Spinal cord (tissue), 9 donors: ENCODE measurements at regions not wholly inside any gene's neighbourhood (a gene's known extent, or its start where the extent isn't known, plus 50 kb on each side); places are given as distances from the start of the nearest gene placed in this dataset.
A peak's percentile ranks its signal among the peaks of the same experiment; 100 is the strongest.

Source experiments
- DNase-seq, 6 donors: peaks; one replicate each; pipeline versions ENCODE4 v3.0.0 to v3.0.0-alpha.2; 2013 to 2015; ENCODE audit warnings: low spot score in 6 of 6, low read depth in 4 of 6
- H3K27ac ChIP-seq: one replicate; pipeline ENCODE4 v1.5.1; 2013; ENCODE audit warnings: low read depth, low read length, control low read depth
- H3K27me3 ChIP-seq: one replicate; pipeline ENCODE4 v1.6.1; 2013; ENCODE audit warnings: low read length; ENCODE audit not compliant: control insufficient read depth, insufficient read depth
- H3K36me3 ChIP-seq: one replicate; pipeline ENCODE4 v1.6.1; 2013; ENCODE audit warnings: low read length; ENCODE audit not compliant: control insufficient read depth, insufficient read depth
- H3K4me1 ChIP-seq: one replicate; pipeline ENCODE4 v1.6.1; 2013; ENCODE audit warnings: low read length; ENCODE audit not compliant: control insufficient read depth, insufficient read depth
- H3K4me3 ChIP-seq: one replicate; pipeline ENCODE4 v1.5.1; 2013; ENCODE audit warnings: low read depth, low read length, control low read depth
- H3K9me3 ChIP-seq: one replicate; pipeline ENCODE4 v1.6.1; 2013; ENCODE audit warnings: low read length; ENCODE audit not compliant: control insufficient read depth, insufficient read depth
- WGBS: methylation state at CpG from one replicate; pipeline ENCODE4 v1.1.5; 2013; ENCODE audit warnings: missing lambda C conversion rate; ENCODE audit not compliant: insufficient coverage; 5-methylcytosine and 5-hydroxymethylcytosine counted together
- donor health status: healthy.

- Histone ChIP-seq H3K36me3 (no peaks in the 10 kb centered on the region), H3K27ac (no peak overlapping the region), H3K4me1 (no peaks in the 10 kb centered on the region), H3K9me3 (no peaks in the 10 kb centered on the region), H3K4me3 (no peak overlapping the region), H3K27me3 (no peaks in the 10 kb centered on the region)
- WGBS: 68% methylated on average over 2 of the region's 2 CpGs
- peak in 1 of 6 donors; percentile 25 for DNase-seq
These were observed 102.4 kb upstream of the SERTM1 start for GRCh38 chr13:36571444-36571843.

DNA sequence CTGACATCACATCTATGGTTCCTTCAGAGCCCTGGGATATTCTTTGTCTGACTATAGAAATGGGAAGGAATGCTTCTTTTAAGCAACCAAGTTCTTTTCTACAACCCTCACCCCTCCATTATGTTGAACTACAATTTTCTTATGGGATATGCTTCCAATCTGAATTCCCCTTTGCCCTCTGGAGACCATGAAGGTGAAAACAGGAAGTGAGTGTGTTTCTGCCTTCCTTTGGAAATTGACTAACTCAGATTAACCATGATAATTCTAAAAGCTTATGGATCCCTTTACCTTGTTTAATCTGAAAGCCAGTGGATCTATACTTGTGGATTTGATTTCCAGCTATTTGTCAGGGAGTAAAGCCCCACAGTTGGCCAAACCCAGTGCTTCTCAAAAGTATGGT is 90.8 kb upstream of the SERTM1 start:
- Histone ChIP-seq H3K27me3 (no peaks in the 10 kb centered on the region), H3K4me3 (no peak overlapping the region), H3K27ac (no peak overlapping the region), H3K4me1 (no peaks in the 10 kb centered on the region), H3K36me3 (no peaks in the 10 kb centered on the region), H3K9me3 (no peaks in the 10 kb centered on the region)
- no peak for DNase-seq

- 87% methylated on average over 3 of the region's 3 CpGs for WGBS
These were observed 74.2 kb upstream of the SERTM1 start for GRCh38 chr13:36599641-36600040.

GRCh38 chr13:36601186-36601585 is 72.6 kb upstream of the SERTM1 start:
- no peak for DNase-seq
- Histone ChIP-seq H3K9me3 (no peaks in the 10 kb centered on the region), H3K4me1 (no peaks in the 10 kb centered on the region), H3K36me3 (no peaks in the 10 kb centered on the region), H3K27me3 (no peaks in the 10 kb centered on the region), H3K27ac (no peak overlapping the region), H3K4me3 (no peak overlapping the region)
- WGBS: no CpG with 5 or more reads among the region's 2 CpGs

More at GRCh38 chr13:36599641-36600040, 74.2 kb upstream of the SERTM1 start:
- Histone ChIP-seq H3K27ac (no peak overlapping the region), H3K36me3 (no peaks in the 10 kb centered on the region), H3K27me3 (no peaks in the 10 kb centered on the region), H3K4me3 (no peak overlapping the region), H3K4me1 (no peaks in the 10 kb centered on the region), H3K9me3 (no peaks in the 10 kb centered on the region)
- DNase-seq: no peak

GRCh38 chr13:36606060-36606459 is 67.8 kb upstream of the SERTM1 start:
- Histone ChIP-seq H3K36me3 (no peaks in the 10 kb centered on the region), H3K27ac (no peak overlapping the region)
- WGBS: no CpG with 5 or more reads among the region's 2 CpGs

GRCh38 chr13:36608474-36608873 is 65.3 kb upstream of the SERTM1 start:
- H3K36me3 ChIP-seq: no peaks in the 10 kb centered on the region
- H3K27me3 ChIP-seq: no peaks in the 10 kb centered on the region
- no peaks in the 10 kb centered on the region for H3K4me1 ChIP-seq
- no peak for DNase-seq
- 90% methylated on average over 2 of the region's 4 CpGs for WGBS
- H3K9me3 ChIP-seq: no peaks in the 10 kb centered on the region
- no peak overlapping the region for H3K27ac ChIP-seq
- no peak overlapping the region for H3K4me3 ChIP-seq

More at GRCh38 chr13:36606060-36606459, 67.8 kb upstream of the SERTM1 start:
- no peaks in the 10 kb centered on the region for H3K9me3 ChIP-seq
- H3K4me1 ChIP-seq: no peaks in the 10 kb centered on the region
- H3K4me3 ChIP-seq: no peak overlapping the region
- H3K27me3 ChIP-seq: no peaks in the 10 kb centered on the region
- DNase-seq: no peak

DNA sequence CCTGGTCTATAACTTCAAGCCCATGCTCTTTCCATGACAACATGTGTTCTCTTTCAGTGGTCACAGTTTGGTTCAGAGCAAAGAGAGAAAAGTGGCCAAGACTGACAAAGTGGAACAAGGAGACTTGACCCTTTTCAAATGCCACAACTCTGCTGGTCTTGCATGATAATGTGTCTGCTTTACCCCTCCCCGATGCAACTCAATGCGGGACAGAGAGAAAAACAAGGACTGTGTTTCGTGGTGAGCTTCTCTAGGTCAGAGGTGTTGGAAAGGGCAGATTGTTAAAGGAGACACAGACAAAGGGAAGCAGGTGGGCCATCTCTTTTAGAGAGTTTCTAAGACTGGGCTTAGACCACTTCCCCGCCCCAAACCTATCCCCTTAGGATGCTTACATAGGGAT is 61.6 kb upstream of the SERTM1 start:
- no peak for DNase-seq
- Histone ChIP-seq H3K9me3 (no peaks in the 10 kb centered on the region), H3K27ac (no peak overlapping the region), H3K4me3 (no peak overlapping the region), H3K4me1 (no peaks in the 10 kb centered on the region), H3K36me3 (no peaks in the 10 kb centered on the region), H3K27me3 (no peaks in the 10 kb centered on the region)
- 0% methylated on average over 1 of the region's 4 CpGs for WGBS

GRCh38 chr13:36616706-36617105 is 57.1 kb upstream of the SERTM1 start:
- 100% methylated on average over 1 of the region's 1 CpG for WGBS
- H3K9me3 ChIP-seq: no peaks in the 10 kb centered on the region
- DNase-seq: no peak
- no peaks in the 10 kb centered on the region for H3K36me3 ChIP-seq
- H3K4me3 ChIP-seq: no peak overlapping the region
- no peaks in the 10 kb centered on the region for H3K4me1 ChIP-seq
- no peaks in the 10 kb centered on the region for H3K27me3 ChIP-seq
- no peak overlapping the region for H3K27ac ChIP-seq

DNA sequence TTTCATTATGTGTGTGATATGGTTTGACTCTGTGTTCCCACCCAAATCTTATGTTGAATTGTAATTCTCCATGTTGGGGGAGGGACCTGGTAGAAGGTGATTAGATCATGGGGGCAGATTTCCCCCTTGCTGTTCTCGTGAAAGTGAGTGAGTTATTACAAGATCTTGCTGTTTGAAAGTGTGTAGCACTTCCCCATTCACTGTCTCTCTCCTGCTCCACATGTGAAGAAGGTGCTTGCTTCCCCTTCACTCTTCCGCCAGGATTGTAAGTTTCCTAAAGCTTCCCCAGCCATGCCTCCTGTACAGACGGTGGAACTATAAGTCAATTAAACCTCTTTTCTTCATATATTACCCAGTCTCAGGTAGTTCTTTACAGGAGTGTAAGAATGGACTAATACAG is 54.3 kb upstream of the SERTM1 start:
- H3K9me3 ChIP-seq: no peaks in the 10 kb centered on the region
- WGBS: no CpG with 5 or more reads among the region's 3 CpGs

More for the DNA sequence above, 54.3 kb upstream of the SERTM1 start:
- Histone ChIP-seq H3K4me3 (no peak overlapping the region), H3K27ac (no peak overlapping the region), H3K36me3 (no peaks in the 10 kb centered on the region), H3K4me1 (no peaks in the 10 kb centered on the region), H3K27me3 (no peaks in the 10 kb centered on the region)
- DNase-seq: no peak
